ENCODE measurements at regions not wholly inside any gene's neighbourhood (a gene's known extent, or its start where the extent isn't known, plus 50 kb on each side); places are given as distances from the start of the nearest gene placed in this dataset.

DNA sequence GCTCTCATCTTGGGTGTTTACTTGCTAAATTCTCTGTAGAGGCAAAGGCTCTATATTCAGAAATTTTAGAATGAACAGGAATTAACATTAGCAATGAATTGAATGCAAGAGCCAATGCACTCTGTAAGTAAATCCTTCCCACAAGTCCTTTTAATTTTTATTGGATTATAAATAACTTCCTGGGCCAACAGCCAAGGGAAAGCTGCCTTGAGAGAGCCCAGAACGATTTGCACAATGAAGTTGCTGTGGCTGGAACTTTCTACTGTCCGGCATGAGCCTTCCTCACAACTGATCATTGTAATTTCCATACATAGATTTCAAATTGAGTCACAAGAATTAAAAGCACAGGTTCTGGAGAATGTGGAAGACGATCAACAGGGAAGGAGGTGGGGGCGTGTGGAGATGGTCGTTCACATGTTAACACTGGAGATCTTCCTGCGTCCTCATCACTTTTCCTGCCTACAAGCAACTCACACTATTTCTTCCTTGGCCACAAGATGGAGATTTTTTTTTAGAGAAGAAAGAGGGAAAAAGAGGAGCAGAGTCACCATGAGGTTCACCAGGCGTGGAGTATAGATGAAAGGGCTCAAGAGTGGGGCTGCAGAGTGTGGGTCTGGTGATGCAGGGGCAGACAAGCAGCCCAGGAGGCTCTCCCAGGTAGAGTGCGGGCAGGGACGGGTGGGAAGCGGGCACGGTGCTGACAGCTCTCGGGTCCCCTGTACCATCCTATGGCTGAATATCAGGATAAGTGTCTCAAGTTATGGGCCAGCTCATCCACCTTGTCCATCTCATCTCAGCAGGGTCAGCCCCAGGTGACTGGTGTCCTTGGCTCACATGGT, 110.7 kb downstream of the SOX1 start:
- H3K18ac ChIP-seq (ENCODE audit: extremely low read depth, low read length), result no peak overlapping the region
- no peak overlapping the region for H2AFZ ChIP-seq (ENCODE audit: low read length)
- H3K27me3 ChIP-seq (replicated peaks in 1 of 4; ENCODE audit: control insufficient read depth in 3 of 4, extremely low read depth in 1 of 4, insufficient read depth in 3 of 4, low read length in 3 of 4), result peaks cover 0 to 2% (median 0%) of the 10 kb centered on the region in 4 experiments; a peak in 2 of 7 replicates
- no peak overlapping the region for H3K56ac ChIP-seq (replicated peaks; ENCODE audit: insufficient read length, low read depth, low read length)
- ChIA-PET POLR2A (ENCODE audit: partially characterized antibody) (no interaction called here), CTCF (ENCODE audit: partially characterized antibody) (interaction anchor here (0.6 to 1.1 kb wide), 2 partner anchors 266 to 718 kb away, joined by 3 read pairs; no protein-coding TSS in a partner anchor)
- no peak for DNase-seq (ENCODE audit: low read depth in 1 of 2, low spot score in 2 of 2)
- H2AK5ac ChIP-seq (ENCODE audit: low read depth, low read length), result no peak overlapping the region
- H3K9ac ChIP-seq (replicated peaks in 1 of 4; ENCODE audit: extremely low read depth in 1 of 4, low read depth in 3 of 4, low read length in 3 of 4), result no peak overlapping the region
- no peaks in the 10 kb centered on the region for H3K23me2 ChIP-seq (ENCODE audit: low read depth, low read length)
- no peak overlapping the region for H3K23ac ChIP-seq (ENCODE audit: insufficient read length)
- H4K5ac ChIP-seq (ENCODE audit: insufficient read length, low read depth, low read length), result no peak overlapping the region
- 91% methylated on average over 12 of the region's 12 CpGs; no CpG with 5 or more reads in 1 of the 2 experiments for WGBS, 2 experiments (ENCODE audit: extremely low coverage in 1 of 2, insufficient coverage in 1 of 2, insufficient read length in 1 of 2, insufficient replicate concordance in 2 of 2, low coverage in 1 of 2, low lambda C conversion rate in 2 of 2, missing lambda C conversion rate in 1 of 2)
- no peak overlapping the region for H2BK20ac ChIP-seq (ENCODE audit: low read length)
- H3K4me1 ChIP-seq (replicated peaks in 1 of 4; ENCODE audit: control insufficient read depth in 3 of 4, insufficient read depth in 4 of 4, low read length in 3 of 4), result peaks cover 0 to 3% (median 0%) of the 10 kb centered on the region in 4 experiments; a peak in 1 of 7 replicates
- H3K27ac ChIP-seq (ENCODE audit: low read depth, low read length), result no peak overlapping the region
- no peak overlapping the region for H2BK120ac ChIP-seq (replicated peaks; ENCODE audit: low read depth, low read length)
- TF ChIP-seq POU5F1 (IDR thresholded peaks at IDR 0.05; ENCODE audit: low read depth, low read length), result no peak
- TF ChIP-seq TBP (IDR thresholded peaks at IDR 0.05; ENCODE audit: low read depth, low read length), result no peak
- TF ChIP-seq SIRT6 (IDR thresholded peaks at IDR 0.05; ENCODE audit: low read length), result no peak
- FAIRE-seq, result no peak
- H3K14ac ChIP-seq (ENCODE audit: insufficient read length), result no peak overlapping the region
- H3K79me2 ChIP-seq (ENCODE audit: control insufficient read depth in 1 of 2, insufficient read depth in 2 of 2, low read length in 2 of 2), result no peaks in the 10 kb centered on the region
- H4K91ac ChIP-seq (replicated peaks; ENCODE audit: insufficient read length, low read length), result no peak overlapping the region
- no peaks in the 10 kb centered on the region for H3K36me3 ChIP-seq (ENCODE audit: control insufficient read depth in 2 of 4, insufficient read depth in 4 of 4, low read length in 3 of 4)
- H2BK5ac ChIP-seq (ENCODE audit: low read depth, low read length), result no peak overlapping the region
- H3K4me3 ChIP-seq (ENCODE audit: extremely low read depth in 1 of 4, insufficient read depth in 2 of 4, low read depth in 3 of 4, low read length in 4 of 4), result no peak overlapping the region
- H3K9me3 ChIP-seq (ENCODE audit: insufficient read depth in 2 of 2, low read depth in 1 of 2, low read length in 1 of 2), result peaks cover 0 to 7% of the 10 kb centered on the region in 2 experiments; a peak in 2 of 4 replicates
- no peak overlapping the region for H2BK15ac ChIP-seq (ENCODE audit: low read length)
- H3K4me2 ChIP-seq (ENCODE audit: insufficient read depth in 1 of 2, low read depth in 2 of 2, low read length in 2 of 2), result no peak overlapping the region
- no peak overlapping the region for H4K8ac ChIP-seq (ENCODE audit: extremely low read depth, insufficient read depth, low read length)
- no peaks in the 10 kb centered on the region for H4K20me1 ChIP-seq (replicated peaks in 1 of 2; ENCODE audit: control insufficient read depth in 1 of 2, insufficient read depth in 2 of 2, low read length in 2 of 2)
- H3K79me1 ChIP-seq (ENCODE audit: low read depth, low read length), result no peaks in the 10 kb centered on the region
- no peak overlapping the region for H3K4ac ChIP-seq (replicated peaks; ENCODE audit: insufficient read length, low read depth, low read length)
- H2BK12ac ChIP-seq (ENCODE audit: low read depth, low read length), result no peak overlapping the region
